Activated CD8-positive, alpha-beta memory T cell treated with anti-CD3 and anti-CD28 coated beads for 36 hours (primary cell): ENCODE measurements at regions not wholly inside any gene's neighbourhood (a gene's known extent, or its start where the extent isn't known, plus 50 kb on each side); places are given as distances from the start of the nearest gene placed in this dataset.

Experiments
- CTCF ChIA-PET: fragments of 350-600 bp; sonication (Branson Sonifier 250); formaldehyde crosslinking; loops from one replicate; lab custom pipeline; 2021; ENCODE audit warnings: antibody characterized with exemption; lab: Charles Lee
- POLR2A ChIA-PET: fragments of 350-600 bp; sonication (Branson Sonifier 250); formaldehyde crosslinking; loops from one replicate; lab custom pipeline; 2021; ENCODE audit warnings: antibody characterized with exemption; lab: Charles Lee

DNA sequence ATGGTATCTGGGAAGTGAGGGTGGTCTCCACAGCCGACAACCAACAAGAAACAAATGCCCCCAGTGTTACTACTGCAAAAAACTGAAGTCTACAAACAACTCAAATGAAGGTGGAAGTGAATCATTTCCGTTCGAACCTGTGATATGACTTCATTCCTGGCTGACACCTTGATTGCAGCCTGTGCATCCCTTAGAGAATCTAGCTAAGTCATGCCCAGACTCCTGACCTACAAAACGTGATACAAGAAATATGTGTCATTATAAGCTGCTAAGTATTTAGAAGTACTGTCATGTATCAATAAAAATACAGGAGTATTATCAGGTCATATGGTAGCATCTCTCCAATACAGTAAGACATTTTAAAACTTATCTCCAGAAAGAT, 959.7 kb upstream of the LCORL start:
- ChIA-PET POLR2A (no interaction called here), CTCF (no interaction called here)

DNA sequence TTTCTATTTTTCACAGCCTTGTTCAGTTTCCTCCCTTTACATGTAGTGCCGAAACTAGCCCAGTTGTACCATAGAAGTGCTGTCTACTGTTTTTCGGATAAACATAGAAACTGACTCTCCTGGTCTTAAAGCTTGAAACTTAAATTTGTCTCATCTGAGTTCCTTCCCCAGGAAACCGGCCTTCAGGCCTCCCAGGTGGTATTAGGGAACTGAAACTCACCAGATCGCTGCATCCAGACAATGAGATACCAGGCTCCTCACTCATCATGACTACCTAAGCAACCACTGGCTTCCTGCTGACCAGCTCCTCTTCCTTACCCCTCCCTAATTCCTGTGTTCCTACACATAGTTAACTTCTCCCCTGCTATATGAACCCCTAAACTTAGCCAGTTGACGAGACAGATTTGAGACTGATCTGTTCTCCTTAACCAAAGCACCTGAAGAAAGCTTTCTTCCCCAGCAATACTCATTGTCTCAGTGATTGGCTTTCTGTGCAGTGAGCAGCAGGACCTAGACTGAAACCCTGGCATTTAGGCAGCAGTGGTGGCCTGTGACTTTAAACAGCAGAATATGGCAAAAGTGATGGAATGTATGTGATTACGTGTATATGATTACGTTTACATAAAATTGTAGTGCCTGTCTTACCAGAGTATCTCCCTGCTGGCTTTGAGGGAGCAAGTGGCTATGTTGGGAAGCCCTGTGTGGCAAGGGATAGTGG, 959.1 kb upstream of the LCORL start:
- ChIA-PET POLR2A (no interaction called here), CTCF (no interaction called here)

DNA sequence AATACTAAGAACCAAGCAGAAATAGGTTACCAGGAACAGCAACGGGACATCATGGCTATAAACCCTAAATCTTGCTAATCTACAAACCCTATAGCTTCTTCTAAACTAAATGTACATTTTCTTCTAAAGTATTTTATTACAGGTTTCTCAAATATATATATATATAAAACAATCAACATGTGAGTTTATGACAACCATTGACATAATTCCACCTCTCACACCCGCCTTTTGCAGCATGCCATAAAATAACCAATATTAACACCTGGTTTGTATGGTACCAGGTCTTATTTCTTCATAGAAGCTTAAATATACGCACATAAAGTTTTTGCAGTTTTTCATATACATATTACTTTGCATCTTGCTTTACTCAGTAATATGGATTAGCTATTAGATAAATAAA, 955.3 kb upstream of the LCORL start:
- ChIA-PET POLR2A (no interaction called here), CTCF (no interaction called here)

DNA sequence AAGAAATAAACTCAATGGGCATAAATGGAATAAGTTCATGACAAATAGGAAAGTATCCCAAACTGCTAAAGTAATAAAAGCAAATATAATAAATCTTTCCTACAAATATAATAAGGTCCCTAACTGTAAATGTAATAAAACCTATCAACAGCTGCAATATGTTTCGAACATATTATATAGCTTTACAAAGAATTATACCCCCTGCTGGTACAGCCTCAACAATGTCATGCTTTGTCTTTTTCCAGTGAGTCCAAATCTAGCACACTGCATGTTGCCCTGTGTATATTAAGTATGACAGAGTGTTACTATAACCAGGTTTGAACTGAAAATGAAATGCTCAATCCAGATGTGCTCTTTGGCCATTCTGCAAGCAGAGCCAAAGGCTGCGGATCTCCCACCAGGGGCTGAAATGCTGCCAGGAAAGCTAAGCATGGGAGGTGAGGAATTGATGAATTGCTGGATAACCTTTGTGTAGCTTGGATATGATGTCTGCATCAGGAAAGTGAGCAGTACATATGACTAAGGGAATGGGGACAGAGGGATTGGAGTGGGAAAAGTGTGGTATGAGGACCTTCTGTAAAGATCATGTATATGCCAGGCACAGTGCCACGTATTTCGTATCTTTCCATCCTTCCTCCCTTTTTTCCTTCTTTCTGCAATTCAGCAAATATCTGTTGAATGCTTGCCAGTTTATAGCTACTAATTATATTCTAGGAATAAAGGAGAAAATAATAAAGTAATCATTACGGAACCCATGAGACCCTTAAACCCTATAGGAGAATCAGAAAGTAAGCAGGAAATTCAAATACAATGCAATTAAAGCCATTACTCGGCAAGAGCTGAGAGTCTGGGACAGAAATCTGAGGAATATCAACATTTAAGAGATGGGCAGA, 954.6 kb upstream of the LCORL start:
- POLR2A ChIA-PET = no interaction called here

DNA sequence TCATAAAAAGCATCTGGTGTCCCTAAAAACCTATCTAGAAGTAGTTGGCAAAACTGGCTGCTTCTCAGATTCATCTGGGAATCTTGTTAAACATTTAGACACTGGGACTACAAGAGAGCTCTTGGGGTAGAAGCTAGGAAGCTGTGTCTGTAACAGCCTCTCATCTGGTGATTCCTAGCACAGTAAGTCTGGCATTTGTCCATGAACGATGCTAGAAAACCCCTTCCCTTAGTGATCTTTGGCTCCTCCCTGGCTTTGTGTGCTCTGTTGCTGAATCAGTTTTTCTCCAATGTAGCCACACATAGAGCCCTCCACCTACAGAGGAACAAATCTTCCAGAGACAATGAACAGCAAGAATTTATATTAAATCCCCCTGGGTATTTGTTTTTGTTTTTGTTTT, 951.7 kb upstream of the LCORL start:
- CTCF ChIA-PET = no interaction called here
- POLR2A ChIA-PET = no interaction called here

More for the DNA sequence above, 954.6 kb upstream of the LCORL start:
- CTCF ChIA-PET = no interaction called here

DNA sequence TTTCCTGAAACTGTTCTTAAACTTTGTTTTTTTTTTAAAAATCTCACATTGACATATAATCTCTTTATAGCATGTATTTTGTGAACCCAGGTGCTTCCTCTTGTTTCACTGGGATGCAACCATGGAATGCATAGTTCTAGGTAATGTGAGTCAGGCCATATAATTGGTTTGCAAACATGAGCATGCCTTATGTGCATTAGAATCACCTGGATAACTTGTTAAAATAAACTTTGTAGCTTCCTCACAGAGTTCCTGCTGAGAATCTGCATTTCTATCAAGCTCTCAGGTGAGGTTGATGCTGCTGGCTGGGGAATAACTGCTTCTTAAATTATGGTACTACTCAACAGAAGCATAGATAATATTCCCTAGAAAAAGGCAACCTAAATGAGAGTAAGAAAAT, 940.3 kb upstream of the LCORL start:
- ChIA-PET CTCF (no interaction called here), POLR2A (no interaction called here)

DNA sequence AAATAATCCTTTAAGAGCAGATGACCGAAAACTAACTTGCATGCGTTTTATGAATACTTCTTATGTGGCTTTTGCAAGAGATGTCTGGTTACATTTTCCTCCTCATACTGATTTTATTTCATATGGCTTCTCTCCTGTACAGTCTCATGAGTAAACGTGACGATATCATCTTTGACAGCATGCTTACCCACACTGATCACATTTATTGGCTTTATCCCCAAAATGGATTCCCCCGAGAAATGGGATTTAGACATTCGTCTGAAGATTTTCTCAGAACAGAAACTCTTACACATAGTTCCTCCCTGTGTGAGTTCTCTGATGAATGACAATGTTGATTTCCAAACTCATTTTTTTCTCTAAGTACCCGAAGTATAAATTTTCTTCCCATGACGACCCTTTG, 939.7 kb upstream of the LCORL start:
- ChIA-PET CTCF (no interaction called here), POLR2A (no interaction called here)

DNA sequence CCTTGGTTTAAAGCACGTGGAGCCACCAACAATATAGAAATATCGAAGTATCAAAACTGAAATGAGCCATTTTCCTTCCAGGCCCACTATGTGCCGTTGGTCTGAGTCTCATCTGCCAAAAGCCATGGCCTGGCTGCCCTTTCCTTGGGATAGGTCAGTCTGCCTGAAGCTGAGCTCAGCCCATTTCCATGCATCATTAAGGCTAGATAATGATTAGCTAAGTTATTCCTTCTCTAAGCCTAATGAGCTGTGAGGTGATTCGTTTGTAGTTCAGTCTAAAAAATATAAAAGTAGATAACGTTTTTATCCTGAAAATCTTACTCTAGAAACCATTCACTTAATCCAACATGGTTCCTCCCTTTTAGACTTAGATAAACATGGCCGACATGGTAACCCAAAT, 936.2 kb upstream of the LCORL start:
- ChIA-PET CTCF (no interaction called here), POLR2A (no interaction called here)

DNA sequence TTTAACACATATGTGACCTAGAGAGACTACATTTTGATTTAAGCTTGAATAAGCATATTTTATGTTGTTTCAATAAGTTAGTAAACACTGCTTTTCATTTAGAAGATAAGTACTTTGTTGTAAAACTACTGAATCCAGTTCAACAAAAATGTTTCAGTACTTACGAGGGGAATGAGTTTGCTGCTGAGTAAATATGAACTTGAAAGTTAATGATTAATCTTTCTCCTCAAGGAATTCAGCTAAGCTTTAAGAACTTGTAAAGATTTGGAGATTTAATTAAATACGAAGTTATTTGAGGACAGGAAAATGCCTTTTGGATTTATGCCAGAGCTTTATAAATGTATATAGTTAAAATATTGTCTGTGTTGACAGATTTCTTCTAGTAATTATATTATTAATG, 933.0 kb upstream of the LCORL start:
- POLR2A ChIA-PET = no interaction called here
- CTCF ChIA-PET = no interaction called here

DNA sequence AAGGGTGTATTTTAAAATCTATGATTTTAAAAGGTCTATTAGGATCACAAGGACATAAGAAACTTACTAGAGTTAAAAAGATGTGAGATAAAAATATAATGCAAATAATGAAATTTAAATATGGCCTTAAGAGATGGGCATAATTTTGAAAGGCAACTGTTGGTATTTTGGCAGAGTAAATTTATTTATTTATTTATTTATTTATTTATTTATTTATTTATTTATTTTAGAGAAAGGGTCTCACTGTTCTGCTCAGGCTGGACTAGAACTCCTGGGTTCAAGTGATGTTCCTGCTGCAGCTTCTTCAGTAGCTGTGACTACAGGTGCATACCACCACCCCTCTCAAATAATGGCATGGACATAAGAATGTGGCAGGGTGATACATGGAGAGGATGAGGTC, 932.1 kb upstream of the LCORL start:
- CTCF ChIA-PET = no interaction called here
- POLR2A ChIA-PET = no interaction called here

DNA sequence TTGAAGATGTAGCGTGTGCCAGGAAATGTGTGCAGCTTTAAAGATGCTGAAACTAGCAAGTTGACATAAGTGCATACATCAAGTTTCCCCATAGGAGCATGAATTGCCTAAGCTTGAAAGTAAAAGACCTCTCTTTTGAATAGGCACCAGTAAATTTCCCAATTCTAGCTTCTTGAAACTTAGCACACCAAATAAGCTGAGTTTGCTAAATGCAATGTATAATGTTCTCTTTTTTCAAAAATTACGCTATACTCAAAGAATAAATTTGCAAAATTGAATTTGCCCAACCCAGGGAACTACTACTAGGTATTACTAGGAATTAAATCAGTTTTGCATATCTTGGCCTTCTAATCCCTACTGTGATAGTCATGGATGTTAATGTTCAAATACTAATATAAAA, 923.9 kb upstream of the LCORL start:
- POLR2A ChIA-PET = no interaction called here
- CTCF ChIA-PET = no interaction called here

DNA sequence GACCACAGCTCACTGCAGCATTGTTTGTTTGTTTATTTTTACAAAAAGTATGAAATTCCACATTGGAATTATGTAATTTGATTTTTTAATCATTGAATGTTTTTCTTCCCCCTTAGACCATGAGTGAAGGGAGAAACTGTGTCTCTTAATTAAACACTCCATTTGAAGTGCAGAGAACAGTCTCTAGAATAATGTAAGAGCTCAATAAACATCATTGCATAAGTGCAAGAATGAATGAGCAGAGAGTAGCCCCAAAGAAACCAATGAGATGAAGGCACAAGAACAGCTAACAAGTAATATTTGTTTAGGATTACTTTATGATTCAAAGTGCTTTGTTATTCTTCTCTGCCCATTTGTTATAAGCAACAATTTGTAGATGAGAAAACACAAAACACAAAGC, 921.3 kb upstream of the LCORL start:
- ChIA-PET POLR2A (no interaction called here), CTCF (interaction anchor here (0.6 to 0.7 kb wide), 2 partner anchors 10 to 53 kb away, joined by 4 to 5 read pairs; no protein-coding TSS in a partner anchor)

DNA sequence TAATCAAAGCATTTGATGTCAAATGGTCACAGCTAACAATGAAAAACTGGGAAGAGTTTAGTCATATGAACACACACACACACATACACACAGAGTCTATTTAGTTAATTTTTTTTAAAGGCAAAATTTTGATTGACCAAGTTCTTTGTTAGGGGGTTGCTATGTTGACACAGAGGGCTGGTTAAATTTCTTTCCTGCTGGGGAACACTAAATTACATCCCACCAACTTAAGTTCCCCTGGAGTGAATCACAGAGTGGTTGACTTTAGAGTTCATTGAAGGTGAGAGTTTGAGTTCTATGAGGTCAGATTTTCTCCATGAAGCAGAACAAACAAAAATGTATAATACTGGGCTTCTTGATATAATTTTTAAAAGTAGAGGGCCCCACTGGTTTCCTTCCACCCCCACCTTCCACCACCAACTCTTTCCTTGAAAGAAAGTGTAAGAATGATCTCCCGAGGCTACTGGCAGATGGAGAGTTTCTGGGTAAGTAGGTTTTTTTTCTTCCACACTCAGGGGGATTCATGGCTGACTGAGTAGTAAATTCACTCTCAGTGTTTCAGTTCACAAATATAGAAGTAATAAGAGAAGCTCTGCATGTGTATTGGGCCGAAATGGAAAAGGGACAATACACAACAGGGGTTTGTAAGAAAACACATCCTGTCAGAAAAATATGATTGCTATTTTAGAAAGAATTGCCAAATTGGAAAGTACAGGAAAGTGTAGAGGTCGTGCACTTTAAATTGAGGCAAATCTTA, 917.0 kb upstream of the LCORL start:
- ChIA-PET CTCF (no interaction called here), POLR2A (no interaction called here)

DNA sequence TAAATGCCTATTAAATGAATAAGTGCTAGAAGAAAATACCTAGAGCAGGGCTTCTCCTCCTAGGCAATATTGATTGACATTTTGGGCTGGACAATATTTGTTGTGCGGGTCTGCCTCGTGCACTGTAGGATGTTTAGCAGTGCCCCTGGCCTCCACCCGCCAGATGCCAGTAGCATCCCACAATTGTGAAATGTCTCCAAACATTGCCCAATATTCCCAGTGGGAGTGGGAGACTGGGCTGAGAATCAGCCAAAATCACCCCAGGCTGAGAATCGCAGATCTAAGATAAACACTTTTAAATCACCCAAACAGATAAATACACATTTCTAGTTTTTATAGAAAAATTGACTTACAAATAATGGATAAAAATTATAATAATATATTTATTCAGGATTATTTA, 916.2 kb upstream of the LCORL start:
- POLR2A ChIA-PET = no interaction called here
- CTCF ChIA-PET = no interaction called here

DNA sequence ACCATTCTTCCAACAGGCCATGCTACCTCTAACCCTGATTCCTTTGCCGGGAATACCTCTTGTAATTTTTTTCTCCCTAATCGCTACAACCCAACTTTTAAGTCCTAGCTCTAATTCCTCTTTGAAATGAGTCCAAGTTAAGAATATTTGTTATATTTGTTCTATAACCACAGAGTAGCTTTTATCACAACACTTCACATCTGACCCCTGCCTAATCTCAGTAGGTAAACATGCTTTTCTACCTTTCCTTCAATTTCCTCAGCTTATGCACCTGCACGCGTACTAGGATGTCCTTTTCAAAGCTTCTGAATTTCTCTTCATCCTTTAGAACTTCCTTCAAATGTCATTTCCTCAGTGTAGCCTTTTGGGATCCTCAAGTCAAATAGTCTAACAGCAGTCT, 915.5 kb upstream of the LCORL start:
- CTCF ChIA-PET = no interaction called here
- POLR2A ChIA-PET = no interaction called here

DNA sequence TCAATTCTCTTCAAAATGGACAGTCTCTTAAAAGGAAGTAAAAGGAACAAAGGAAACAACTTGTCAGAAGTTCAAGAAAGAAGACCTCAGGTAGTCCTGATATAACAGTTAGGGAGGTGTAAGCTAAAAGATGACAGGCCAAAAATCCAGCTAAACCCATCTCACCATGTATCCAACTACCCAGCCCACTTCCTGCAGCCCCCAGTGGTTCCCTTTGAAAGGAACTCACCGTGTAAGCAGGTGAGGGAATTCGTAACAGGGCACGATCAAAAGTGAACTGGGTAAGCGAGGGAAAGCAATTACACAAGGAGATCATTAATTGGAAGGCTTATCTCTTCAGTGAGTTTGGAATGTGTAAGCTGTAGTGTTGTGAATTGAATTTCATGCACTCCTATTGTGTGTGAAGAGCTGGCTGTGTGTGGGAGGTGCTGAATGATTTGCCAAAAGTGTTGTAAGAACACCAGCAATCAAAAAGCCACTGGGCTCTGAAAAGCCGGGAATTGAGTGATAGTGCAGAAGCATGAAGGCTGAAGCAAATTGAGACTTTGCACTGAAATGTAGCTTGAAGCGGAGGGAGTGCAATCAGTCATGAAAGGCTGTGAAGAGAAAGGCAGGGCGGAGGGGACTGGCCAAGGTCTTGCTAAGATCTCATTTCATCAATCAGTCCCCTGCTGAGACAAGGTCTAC, 914.2 kb upstream of the LCORL start:
- CTCF ChIA-PET = no interaction called here
- POLR2A ChIA-PET = no interaction called here

DNA sequence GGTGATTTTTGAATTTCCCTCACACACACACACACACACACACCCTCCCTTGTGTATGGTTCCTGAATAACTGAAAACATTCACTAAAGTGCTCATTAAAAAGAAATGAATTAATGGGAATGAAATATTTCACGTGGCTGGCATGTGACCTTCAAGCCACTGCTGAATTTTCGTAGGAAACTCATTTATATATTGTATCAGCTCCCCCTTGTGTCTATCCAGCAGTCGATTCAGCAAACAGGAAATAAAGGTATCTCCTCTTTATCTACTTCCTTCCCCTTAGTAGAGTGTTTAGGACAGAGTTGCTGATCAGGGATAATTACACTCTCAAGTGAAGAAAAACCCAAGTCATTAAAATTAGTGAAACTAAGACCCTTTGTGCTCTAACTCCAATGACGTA, 912.6 kb upstream of the LCORL start:
- CTCF ChIA-PET = no interaction called here
- POLR2A ChIA-PET = no interaction called here

DNA sequence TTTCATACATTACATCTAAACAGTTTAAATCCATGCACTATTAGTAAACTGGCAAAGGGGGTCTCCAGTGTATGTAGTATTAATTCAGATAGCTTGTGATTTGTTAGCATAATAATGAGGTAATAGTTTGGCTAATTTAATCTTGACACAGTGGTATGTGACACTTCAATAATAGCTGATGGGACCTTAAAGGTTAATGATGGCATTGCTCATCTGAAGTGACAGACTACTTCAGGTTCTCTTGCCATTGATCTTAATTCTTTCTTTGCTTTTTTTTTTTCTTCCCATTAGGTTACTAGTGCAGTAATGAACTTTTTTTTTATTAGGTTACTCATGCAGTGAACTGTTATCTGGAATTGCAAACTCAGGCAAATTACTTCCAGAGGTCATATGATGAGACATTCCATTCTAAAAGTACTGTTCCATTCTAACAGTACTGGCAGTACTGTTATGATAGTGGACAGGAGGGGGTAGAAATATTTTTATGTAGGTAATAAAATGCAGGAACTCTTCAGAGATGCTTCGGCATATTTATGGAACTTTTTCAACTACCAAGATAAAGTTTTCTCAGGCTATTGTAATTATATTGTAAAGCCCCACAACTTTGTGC, 911.3 kb upstream of the LCORL start:
- CTCF ChIA-PET = no interaction called here
- POLR2A ChIA-PET = no interaction called here

DNA sequence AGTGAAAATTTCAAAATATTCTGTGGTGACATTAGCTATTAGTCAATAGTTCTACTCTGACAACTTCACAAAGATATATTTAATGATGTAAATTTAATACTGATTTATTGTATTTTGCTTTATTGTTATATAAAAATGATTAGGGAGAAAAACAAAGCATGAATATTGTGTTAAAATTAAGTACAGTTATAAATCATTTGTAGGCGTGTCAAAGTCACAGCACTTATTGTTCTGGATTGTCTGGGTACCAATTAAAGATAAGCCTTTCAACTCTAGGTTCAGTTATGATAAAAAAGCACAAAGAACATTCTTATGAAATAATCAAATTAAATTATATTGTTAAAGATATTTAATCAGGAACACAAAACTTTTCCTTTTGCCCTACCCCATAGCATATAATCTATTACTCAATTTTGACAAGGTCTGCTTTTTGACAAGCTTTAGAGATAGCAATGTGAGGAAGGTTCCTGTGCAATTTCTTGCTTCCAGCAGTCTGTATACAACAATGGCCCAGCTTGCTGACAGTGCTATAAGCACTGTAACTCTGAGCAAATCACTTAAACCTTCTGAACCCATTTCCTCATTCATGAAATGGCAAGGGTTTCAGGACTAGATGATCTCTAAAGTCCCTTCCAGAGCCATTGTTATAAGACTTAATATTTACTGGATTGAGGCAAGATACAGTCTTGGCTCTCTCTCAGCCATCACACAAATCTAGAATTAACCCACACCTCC, 910.3 kb upstream of the LCORL start:
- ChIA-PET CTCF (no interaction called here), POLR2A (no interaction called here)
